GM21825 (cell line): ENCODE measurements at regions not wholly inside any gene's neighbourhood (a gene's known extent, or its start where the extent isn't known, plus 50 kb on each side); places are given as distances from the start of the nearest gene placed in this dataset.
"Not testable (repeated sequence)": the region's sequence is repeated elsewhere in the genome, so short reads cannot be mapped to it uniquely, and the experiment has no call there.

Experiments used
- ATAC-seq: cut with Tn5 transposase; IDR thresholded peaks from one replicate; pipeline ENCODE4 v1.9.1; 2021; ENCODE audit warnings: mild to moderate bottlenecking, moderate library complexity; ENCODE audit not compliant: unreplicated experiment

DNA sequence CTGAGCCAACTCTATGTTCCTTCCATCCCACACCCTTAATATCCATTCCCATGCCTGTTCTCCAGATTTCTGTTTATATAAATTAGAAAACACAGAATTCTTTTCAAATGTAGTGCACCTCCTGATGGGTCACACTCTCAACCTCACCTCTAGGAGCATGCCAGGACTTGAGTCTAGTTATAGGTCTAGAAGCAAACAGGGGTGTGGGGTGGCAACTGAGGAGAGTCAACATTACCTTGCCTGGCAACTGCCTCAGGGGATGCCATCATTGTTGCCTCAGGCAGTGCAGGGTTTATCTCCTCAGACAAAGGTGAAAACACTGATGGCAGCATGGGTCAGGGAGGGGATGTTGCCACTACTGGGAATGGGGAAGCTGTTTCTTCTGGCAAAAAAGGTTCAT is 181.0 kb upstream of the IPO5 start:
- not testable (repeated sequence) for ATAC-seq

DNA sequence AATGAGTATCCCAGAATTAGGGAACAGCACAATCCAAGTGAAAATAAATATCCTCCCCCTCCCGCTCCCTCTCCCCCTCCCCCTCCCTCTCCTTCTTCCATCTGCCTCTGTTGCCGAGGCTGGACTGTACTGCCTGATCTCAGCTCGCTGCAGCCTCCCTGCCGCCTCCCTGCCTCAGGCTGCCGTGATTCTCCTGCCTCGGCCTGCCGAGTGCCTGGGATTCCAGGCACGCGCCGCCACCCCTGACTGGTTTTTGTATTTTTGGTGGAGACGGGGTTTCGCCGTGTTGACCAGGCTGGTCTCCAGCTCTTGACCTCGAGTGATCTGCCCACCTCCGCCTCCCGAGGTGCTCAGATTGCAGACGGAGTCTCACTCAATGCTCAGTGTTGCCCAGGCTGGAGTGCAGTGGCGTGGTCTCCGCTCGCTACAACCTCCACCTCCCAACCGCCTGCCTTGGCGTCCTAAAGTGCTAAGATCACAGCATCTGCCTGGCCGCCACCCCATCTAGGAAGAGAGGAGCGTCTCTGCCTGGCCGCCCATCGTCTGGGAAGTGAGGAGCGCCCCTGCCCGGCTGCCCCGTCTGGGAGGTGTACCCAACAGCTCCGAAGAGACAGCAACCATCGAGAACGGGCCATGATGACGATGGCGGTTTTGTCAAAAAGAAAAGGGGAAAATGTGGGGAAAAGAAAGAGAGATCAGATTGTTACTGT is 178.9 kb upstream of the IPO5 start:
- not testable (repeated sequence) for ATAC-seq

DNA sequence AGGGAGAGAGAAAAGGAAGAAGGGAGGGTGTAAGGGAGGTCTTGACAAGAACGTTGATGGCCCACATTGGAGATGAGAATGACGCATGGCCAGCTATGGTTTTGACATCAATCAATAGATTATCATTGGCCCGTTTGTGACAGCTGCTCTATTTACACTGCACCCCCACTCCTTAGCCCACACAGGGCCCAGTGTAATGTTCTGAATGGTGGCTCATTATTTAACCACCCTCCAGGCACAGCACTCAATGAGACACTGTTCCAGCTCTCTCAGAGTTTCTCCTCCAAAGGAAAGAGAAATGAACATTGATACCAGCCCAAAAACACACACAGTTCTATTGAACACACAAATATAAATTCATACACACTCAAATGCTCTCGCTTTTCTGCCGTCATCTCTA is 173.0 kb upstream of the IPO5 start:
- ATAC-seq: no peak

DNA sequence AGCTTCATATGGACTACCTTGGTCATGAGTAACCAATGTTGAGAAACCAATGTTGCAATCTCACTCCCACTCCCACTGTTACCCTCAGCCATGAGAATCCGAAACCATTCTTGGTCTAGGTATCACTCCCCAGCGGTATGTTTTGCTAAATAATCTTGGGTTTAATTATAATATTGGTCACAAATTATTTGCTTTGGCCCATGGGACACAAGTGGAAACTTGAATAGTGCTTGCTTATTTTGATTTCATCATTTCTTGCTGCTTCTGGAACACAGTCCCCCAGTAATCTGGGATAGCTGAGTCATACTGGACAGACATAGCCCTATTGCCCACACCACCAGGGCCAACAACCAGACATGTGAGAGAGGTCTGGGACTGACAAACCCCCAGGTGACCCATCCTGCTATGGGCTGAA is 171.6 kb upstream of the IPO5 start:
- no peak for ATAC-seq

- no peak for ATAC-seq
These were observed 167.0 kb upstream of the IPO5 start for GRCh38 chr13:97786510-97786909.

DNA sequence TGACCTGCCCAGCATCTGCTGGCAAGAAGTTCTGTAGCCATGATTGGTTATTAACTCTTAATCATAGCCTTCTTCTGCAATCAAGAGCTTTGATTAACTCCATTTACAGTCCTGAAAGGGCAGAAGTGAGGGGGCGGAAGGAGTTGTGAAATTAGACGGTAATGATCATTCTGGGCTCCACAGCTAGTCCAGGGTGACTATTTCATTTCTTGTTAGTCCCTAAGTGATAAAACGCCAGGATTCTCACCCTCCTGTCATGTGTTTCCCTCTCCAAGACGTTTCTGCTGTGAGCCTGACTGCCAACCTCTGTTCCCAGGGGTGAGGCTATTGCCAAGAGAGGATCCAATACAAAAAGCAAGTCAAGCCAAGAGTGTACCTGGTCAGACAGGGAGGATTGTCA is 155.9 kb upstream of the IPO5 start:
- no peak for ATAC-seq

- ATAC-seq: no peak
These were observed 155.2 kb upstream of the IPO5 start for GRCh38 chr13:97798171-97798821.

GRCh38 chr13:97798836-97799235 is 154.6 kb upstream of the IPO5 start:
- ATAC-seq: no peak

DNA sequence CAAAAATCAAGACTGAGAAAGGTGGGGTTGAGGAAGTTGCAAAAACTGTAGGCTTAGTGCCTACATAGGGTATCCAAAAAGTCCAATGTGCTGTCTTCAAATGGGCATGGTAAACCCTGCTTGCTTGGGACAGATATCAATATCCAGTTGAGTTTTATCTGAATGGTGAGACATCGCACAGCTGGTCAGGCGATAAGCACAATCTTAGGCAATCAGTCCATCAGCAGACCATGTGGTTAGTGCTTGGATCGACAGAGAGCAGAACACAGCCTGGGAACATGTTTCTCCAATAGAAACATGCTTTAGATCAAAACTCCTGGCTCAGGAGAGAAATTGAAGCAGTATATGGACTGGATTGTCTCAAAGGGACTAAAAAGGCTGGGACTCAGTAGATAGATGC is 151.3 kb upstream of the IPO5 start:
- no peak for ATAC-seq

- no peak for ATAC-seq
These were observed 143.9 kb upstream of the IPO5 start for GRCh38 chr13:97809576-97809975.

- no peak for ATAC-seq
These were observed 143.3 kb upstream of the IPO5 start for GRCh38 chr13:97810152-97810551.

GRCh38 chr13:97822377-97822776 is 131.1 kb upstream of the IPO5 start:
- no peak for ATAC-seq

GRCh38 chr13:97826421-97827012 is 127.0 kb upstream of the IPO5 start:
- no peak for ATAC-seq

DNA sequence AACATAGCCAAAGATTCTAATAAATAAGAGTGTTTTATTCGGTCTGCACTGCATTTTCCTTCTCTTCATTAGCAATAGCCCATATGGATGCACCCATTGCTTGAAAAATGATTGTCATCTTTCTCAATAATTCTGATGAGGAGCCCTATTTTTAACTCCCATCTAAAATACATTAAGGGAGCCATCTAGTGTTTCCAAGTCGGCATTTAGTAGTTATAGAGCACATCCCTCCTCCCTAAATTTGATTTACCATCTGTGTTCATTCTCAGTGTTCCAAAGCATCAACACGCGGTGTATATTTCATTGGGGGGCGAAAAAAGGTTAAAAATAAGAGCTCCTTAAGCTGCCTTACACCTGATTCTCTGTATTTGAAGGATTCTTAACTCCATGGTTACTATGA is 119.2 kb upstream of the IPO5 start:
- ATAC-seq: no peak

DNA sequence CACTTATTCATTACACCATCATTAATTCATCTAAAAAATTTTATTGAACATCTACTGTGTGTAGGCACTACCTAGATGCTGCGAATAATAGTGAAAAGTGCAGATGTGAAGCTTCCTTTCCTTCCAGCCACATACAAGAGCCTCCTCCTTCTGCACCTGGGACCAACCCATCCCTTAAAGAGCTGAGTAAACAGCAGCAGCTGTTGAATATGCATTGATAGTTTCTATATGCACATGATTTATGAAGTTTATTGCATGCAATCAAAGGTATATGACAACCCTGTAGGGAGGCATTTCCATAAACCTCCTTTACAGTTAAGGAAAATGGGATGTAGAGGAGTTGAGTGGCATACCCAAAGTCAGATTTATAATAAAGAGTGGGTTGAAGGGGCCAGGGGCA is 110.3 kb upstream of the IPO5 start:
- no peak for ATAC-seq

DNA sequence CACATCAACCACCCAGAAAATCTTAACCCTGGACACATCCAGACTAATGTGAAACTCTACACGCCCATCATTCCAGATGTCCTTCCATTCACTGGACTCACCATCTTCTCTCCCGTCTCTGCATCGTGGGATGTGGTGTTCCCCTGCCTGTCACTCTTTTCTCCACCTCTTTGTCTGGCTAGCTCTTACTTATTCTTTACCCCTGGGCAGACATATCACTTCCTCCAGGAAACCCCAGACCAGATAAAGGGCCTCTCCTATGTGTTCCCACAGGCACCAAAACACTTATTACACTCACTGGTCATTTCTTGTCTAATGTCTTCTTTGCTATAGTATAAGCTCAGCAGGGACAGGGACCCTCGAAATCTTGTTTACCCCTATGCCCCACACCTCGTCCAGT is 109.3 kb upstream of the IPO5 start:
- ATAC-seq: no peak

DNA sequence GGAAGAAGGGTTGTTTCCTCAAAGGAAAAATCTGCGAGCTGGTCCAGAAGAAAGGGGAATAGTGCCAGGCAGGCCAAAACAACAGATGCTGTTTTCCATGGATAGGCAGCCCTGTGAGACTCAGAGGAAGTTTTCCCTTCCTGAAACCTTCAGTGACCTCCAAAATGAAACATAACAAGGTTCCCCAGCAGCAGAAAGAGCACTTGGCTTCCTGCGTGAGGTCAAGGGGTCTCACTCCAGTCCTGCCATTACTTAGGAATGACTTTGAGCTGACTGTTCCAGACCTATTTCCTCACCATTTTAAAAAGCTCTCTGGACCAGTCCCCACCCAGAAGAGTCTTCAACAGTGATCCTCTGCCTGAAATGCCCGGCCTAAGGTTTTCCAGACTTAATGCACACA is 104.6 kb upstream of the IPO5 start:
- no peak for ATAC-seq

GRCh38 chr13:97849305-97849704 is 104.2 kb upstream of the IPO5 start:
- ATAC-seq: peak; percentile 84

- ATAC-seq: no peak
These were observed 102.2 kb upstream of the IPO5 start for GRCh38 chr13:97851269-97851668.

GRCh38 chr13:97852181-97852874 is 101.1 kb upstream of the IPO5 start:
- no peak for ATAC-seq

DNA sequence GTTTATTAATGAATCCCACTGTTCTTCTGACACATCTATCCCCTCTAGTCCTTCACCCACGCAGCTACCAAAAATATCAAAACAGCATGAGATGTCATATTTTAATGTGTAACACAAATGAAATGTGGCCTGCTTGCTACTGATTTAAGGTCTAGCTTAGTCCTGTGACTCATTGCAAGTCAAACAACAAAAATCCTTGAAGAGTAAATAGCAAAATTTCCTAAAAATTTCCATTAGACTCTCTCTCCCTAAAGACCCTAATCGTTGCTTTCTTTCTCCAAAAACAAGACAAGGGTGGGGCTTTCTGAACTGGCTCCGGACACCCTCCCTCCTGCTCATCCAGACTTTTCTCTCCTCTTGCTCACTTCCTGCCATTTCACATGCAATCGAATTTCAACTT is 99.9 kb upstream of the IPO5 start:
- no peak for ATAC-seq
